Tibial nerve (tissue), 4 donors: ENCODE measurements at regions not wholly inside any gene's neighbourhood (a gene's known extent, or its start where the extent isn't known, plus 50 kb on each side); places are given as distances from the start of the nearest gene placed in this dataset.

Source experiments
- EP300 ChIP-seq, 2 donors: sonication (generic); formaldehyde crosslinking; IDR thresholded peaks; one replicate each; pipeline ENCODE4 v1.6.1; 2017; ENCODE audit warnings: antibody characterized with exemption in 2 of 2, mild to moderate bottlenecking in 1 of 2
- TF ChIP-seq, protein P1 (sequence below), 5 experiments: fragments of 200-600 bp in 3 of 5; fragments of 450-650 bp in 2 of 5; sonication (generic) in 3 of 5; IDR thresholded peaks; one replicate each; pipeline ENCODE4 v1.5.1; 2016 to 2019; ENCODE audit warnings: antibody characterized with exemption in 5 of 5, mild to moderate bottlenecking in 3 of 5, moderate library complexity in 2 of 5

DNA sequence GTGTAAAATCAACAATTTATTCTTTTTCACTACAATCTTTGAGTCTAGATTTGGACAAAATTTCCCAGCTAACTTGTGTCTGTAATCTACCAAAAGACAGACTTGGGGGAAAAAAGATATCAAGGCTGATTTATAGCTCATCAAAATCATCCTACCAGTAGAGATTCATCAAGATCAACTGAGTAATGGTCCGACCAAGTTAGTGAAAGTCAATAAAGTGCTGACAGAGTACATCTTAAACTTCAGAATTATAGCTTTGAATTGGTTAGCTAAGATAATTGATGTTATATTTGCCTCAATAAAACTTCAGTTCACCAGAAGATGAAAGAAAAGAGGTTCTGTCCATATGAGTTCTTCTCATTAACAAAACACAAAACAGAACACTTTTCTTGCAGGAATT lies 207.1 kb upstream of the KYNU start:
- TF ChIP-seq, protein P1, sequence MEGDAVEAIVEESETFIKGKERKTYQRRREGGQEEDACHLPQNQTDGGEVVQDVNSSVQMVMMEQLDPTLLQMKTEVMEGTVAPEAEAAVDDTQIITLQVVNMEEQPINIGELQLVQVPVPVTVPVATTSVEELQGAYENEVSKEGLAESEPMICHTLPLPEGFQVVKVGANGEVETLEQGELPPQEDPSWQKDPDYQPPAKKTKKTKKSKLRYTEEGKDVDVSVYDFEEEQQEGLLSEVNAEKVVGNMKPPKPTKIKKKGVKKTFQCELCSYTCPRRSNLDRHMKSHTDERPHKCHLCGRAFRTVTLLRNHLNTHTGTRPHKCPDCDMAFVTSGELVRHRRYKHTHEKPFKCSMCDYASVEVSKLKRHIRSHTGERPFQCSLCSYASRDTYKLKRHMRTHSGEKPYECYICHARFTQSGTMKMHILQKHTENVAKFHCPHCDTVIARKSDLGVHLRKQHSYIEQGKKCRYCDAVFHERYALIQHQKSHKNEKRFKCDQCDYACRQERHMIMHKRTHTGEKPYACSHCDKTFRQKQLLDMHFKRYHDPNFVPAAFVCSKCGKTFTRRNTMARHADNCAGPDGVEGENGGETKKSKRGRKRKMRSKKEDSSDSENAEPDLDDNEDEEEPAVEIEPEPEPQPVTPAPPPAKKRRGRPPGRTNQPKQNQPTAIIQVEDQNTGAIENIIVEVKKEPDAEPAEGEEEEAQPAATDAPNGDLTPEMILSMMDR (IDR thresholded peaks at IDR 0.05) = no peak
- no peak for TF ChIP-seq EP300 (IDR thresholded peaks at IDR 0.05)
